ENCODE measurements at regions not wholly inside any gene's neighbourhood (a gene's known extent, or its start where the extent isn't known, plus 50 kb on each side); places are given as distances from the start of the nearest gene placed in this dataset.

DNA sequence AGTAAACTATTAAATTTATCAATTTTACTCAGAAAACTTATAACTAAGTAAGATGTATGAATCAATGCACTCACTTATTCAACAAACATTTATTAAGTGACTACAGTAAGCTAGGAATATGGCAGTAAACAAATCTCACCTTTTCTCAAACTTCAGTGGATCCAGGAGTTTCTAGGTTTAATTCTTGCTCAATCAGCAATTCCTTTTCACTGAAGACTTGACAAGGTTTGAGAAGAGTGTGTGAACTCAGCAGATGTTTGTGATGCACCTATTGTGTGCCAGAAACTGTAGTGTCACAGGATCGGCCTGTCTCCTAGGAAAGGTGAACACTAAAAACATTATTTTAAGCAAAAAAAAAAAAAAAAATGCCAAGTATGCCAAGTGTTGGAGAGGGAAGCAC, 167.8 kb downstream of the ALG10 start:
- TF ChIP-seq ZNF276 (CRISPR knock-in tag; IDR thresholded peaks at IDR 0.05; ENCODE audit: low read depth) (no peak), CENPT (CRISPR knock-in tag; IDR thresholded peaks at IDR 0.05; ENCODE audit: low read depth) (no peak), CREM (IDR thresholded peaks at IDR 0.05) (no peak), CREM (CRISPR knock-in tag; IDR thresholded peaks at IDR 0.05) (no peak)
- TF ChIP-seq, protein P1, sequence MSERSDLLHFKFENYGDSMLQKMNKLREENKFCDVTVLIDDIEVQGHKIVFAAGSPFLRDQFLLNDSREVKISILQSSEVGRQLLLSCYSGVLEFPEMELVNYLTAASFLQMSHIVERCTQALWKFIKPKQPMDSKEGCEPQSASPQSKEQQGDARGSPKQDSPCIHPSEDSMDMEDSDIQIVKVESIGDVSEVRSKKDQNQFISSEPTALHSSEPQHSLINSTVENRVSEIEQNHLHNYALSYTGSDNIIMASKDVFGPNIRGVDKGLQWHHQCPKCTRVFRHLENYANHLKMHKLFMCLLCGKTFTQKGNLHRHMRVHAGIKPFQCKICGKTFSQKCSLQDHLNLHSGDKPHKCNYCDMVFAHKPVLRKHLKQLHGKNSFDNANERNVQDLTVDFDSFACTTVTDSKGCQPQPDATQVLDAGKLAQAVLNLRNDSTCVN (CRISPR knock-in tag; IDR thresholded peaks at IDR 0.05; ENCODE audit: borderline replicate concordance): no peak

All from HepG2 (cell line).